ENCODE measurements at regions not wholly inside any gene's neighbourhood (a gene's known extent, or its start where the extent isn't known, plus 50 kb on each side); places are given as distances from the start of the nearest gene placed in this dataset.

GRCh38 chr12:66035288-66035966 lies 95.1 kb downstream of the LLPH start:
- Histone ChIP-seq H3K27ac (ENCODE audit: control insufficient read depth, insufficient read depth) (no peak overlapping the region), H3K9ac (ENCODE audit: control insufficient read depth, insufficient read depth, low read length) (no peak overlapping the region), H3K4me1 (ENCODE audit: control insufficient read depth, insufficient read depth, low read length) (peaks cover 12% of the 10 kb centered on the region; the same call in 1 of the 2 replicates), H3K9me3 (replicated peaks; ENCODE audit: control insufficient read depth, insufficient read depth, low read length) (no peaks in the 10 kb centered on the region; the same call in 1 of the 3 replicates), H3K27me3 (replicated peaks in 1 of 2; ENCODE audit: control insufficient read depth in 2 of 2, insufficient read depth in 2 of 2, low read length in 1 of 2) (no peaks in the 10 kb centered on the region), H3K36me3 (ENCODE audit: control insufficient read depth in 2 of 2, insufficient read depth in 2 of 2, low read length in 1 of 2) (no peaks in the 10 kb centered on the region), H2AFZ (ENCODE audit: control insufficient read depth, low read depth, low read length) (no peak overlapping the region), H3K4me3 (no peak overlapping the region), H3K4me2 (ENCODE audit: control insufficient read depth, insufficient read depth) (no peak overlapping the region), H3K79me2 (ENCODE audit: control insufficient read depth, insufficient read depth, low read length) (no peaks in the 10 kb centered on the region), H4K20me1 (ENCODE audit: control insufficient read depth, insufficient read depth) (no peaks in the 10 kb centered on the region)
- ChIA-PET SMC1A (ENCODE audit: uncharacterized antibody, unreplicated experiment) (interaction anchor here (0.6 to 2.7 kb wide), 16 partner anchors 9 to 463 kb away, joined by 3 to 16 read pairs (median 3); no protein-coding TSS in a partner anchor), CTCF (interaction anchor here (0.6 to 2.3 kb wide), 17 partner anchors 9 to 479 kb away, joined by 3 to 26 read pairs (median 4); no protein-coding TSS in a partner anchor), POLR2A (no interaction called here), RAD21 (ENCODE audit: unreplicated experiment) (interaction anchor here (0.6 to 1.8 kb wide), 8 partner anchors 9 to 1479 kb away, joined by 3 to 10 read pairs (median 3); no protein-coding TSS in a partner anchor)
- BruUV-seq (replicated peaks), result no TSS peak
- in situ Hi-C loops (cut with MboI), result no loop called here
- WGBS (ENCODE audit: insufficient coverage, insufficient replicate concordance, low lambda C conversion rate, missing lambda C conversion rate), result 24% methylated on average over 4 of the region's 4 CpGs
- DNase-seq (ENCODE audit: low read depth, low spot score) (no peak), ATAC-seq (peak; percentile 20; the same call in 1 of the 3 replicates), FAIRE-seq (no peak)
- intact Hi-C loops (cut with micrococcal nuclease; ENCODE audit: unreplicated experiment), result loop anchor here (5.0 kb wide), 1 partner anchor 478 kb away; no protein-coding TSS in a partner anchor
- TF ChIP-seq ZNF24 (IDR thresholded peaks at IDR 0.05) (no peak), EZH2 (IDR thresholded peaks at IDR 0.05; ENCODE audit: borderline replicate concordance, control insufficient read depth, low read depth, low read length) (no peak), SMC3 (IDR thresholded peaks at IDR 0.05; ENCODE audit: borderline replicate concordance, low read length) (peak; percentile 19; the same call in 1 of the 2 replicates), GABPA (IDR thresholded peaks at IDR 0.05; ENCODE audit: low read depth) (no peak), RAD51 (IDR thresholded peaks at IDR 0.05) (no peak), SREBF1 (IDR thresholded peaks at IDR 0.05; ENCODE audit: low read length) (no peak), TARDBP (IDR thresholded peaks at IDR 0.05; ENCODE audit: borderline replicate concordance) (no peak), ATF2 (IDR thresholded peaks at IDR 0.05; ENCODE audit: low read length) (no peak), CREM (IDR thresholded peaks at IDR 0.05; ENCODE audit: low read depth) (no peak), MXI1 (IDR thresholded peaks at IDR 0.05; ENCODE audit: low read depth, low read length) (no peak), BRCA1 (IDR thresholded peaks at IDR 0.05; ENCODE audit: low read depth, low read length) (no peak), E2F4 (IDR thresholded peaks at IDR 0.05; ENCODE audit: low read depth, low read length) (no peak), RFX5 (IDR thresholded peaks at IDR 0.05; ENCODE audit: low read depth, low read length) (no peak), ZBTB11 (CRISPR knock-in tag; IDR thresholded peaks at IDR 0.05) (no peak), RAD21 (IDR thresholded peaks at IDR 0.05; ENCODE audit: insufficient read depth, low read depth, low read length) (peak; percentile 58), NKRF (conservative IDR thresholded peaks at IDR 0.05) (no peak), TBL1XR1 (IDR thresholded peaks at IDR 0.05; ENCODE audit: low read depth, low read length) (no peak)
